MCF 10A (cell line): ENCODE measurements at regions not wholly inside any gene's neighbourhood (a gene's known extent, or its start where the extent isn't known, plus 50 kb on each side); places are given as distances from the start of the nearest gene placed in this dataset.

Source experiments
- BruUV-seq: library from RNA; stranded (reverse); fragments of 400-500 nt; replicated peaks from 2 replicates; lab custom pipeline; 2021; lab: Mats Ljungman, UMichigan
- CTCF ChIA-PET: fragments of 300-600 bp; sonication (Branson Sonifier 250); formaldehyde crosslinking; extraction: SDS; loops from one replicate; lab custom pipeline; 2021; ENCODE audit warnings: antibody characterized with exemption, inconsistent platforms; lab: Yijun Ruan, JAX
- POLR2A ChIA-PET: fragments of 300-600, 350-650 bp; sonication (Branson Sonifier 250); formaldehyde crosslinking; extraction: SDS; loops from one replicate; lab custom pipeline; 2020; ENCODE audit warnings: antibody characterized with exemption, inconsistent platforms; lab: Yijun Ruan, JAX
- DNase-seq: peaks from one replicate; pipeline ENCODE4 v3.0.0-alpha.2; 2018; ENCODE audit not compliant: unreplicated experiment
- H3K27ac Mint-ChIP-seq: one replicate; pipeline ENCODE4 v1.8.0; 2022; ENCODE audit warnings: mild to moderate bottlenecking, low read depth, mixed read lengths; ENCODE audit not compliant: unreplicated experiment
- H3K27me3 Mint-ChIP-seq: one replicate; pipeline ENCODE4 v1.8.0; 2022; ENCODE audit warnings: mixed read lengths; ENCODE audit not compliant: insufficient read depth, unreplicated experiment
- H3K36me3 Mint-ChIP-seq: one replicate; pipeline ENCODE4 v1.8.0; 2022; ENCODE audit warnings: mild to moderate bottlenecking, moderate library complexity, mixed read lengths; ENCODE audit not compliant: insufficient read depth, unreplicated experiment
- H3K4me1 Mint-ChIP-seq: one replicate; pipeline ENCODE4 v1.8.0; 2022; ENCODE audit warnings: mixed read lengths; ENCODE audit not compliant: insufficient read depth, unreplicated experiment
- H3K4me3 Mint-ChIP-seq: one replicate; pipeline ENCODE4 v1.8.0; 2022; ENCODE audit warnings: mild to moderate bottlenecking, moderate library complexity, mixed read lengths; ENCODE audit not compliant: unreplicated experiment
- H3K9me3 Mint-ChIP-seq: one replicate; pipeline ENCODE4 v1.8.0; 2022; ENCODE audit warnings: mixed read lengths; ENCODE audit not compliant: unreplicated experiment
- intact Hi-C: fragments of 100-400 bp; cut with micrococcal nuclease; formaldehyde crosslinking; loops from 2 replicates; pipeline ENCODE4 v1.14.1; 2022
- TF ChIP-seq, protein P1 (sequence below): fragments of 200-600 bp; IDR thresholded peaks from one replicate; pipeline ENCODE4 v1.8.0; 2022; ENCODE audit warnings: antibody characterized with exemption, mild to moderate bottlenecking; ENCODE audit not compliant: unreplicated experiment

DNA sequence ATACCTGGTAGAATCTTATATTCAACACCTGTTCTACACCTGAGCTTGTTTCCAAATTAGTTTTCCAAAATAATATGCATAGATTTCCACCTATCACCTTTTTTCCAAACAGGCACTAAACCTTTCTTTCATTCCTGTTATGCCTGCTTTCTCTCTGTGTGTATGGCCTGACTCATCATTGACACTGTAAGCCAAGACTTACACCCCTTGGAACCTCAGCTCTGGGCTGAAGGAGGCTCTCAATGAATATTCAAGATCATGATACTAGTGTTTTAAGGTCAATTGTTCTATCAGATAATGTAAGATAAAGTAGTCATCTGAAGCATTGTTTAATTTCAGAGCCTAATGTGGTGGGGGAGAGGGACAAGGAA, 1193.3 kb downstream of the FLRT2 start:
- CTCF ChIA-PET = interaction anchor here (0.5 kb wide), 1 partner anchor 164 kb away, joined by 4 read pairs; no protein-coding TSS in a partner anchor
- H3K9me3 Mint-ChIP-seq = no peaks in the 10 kb centered on the region

DNA sequence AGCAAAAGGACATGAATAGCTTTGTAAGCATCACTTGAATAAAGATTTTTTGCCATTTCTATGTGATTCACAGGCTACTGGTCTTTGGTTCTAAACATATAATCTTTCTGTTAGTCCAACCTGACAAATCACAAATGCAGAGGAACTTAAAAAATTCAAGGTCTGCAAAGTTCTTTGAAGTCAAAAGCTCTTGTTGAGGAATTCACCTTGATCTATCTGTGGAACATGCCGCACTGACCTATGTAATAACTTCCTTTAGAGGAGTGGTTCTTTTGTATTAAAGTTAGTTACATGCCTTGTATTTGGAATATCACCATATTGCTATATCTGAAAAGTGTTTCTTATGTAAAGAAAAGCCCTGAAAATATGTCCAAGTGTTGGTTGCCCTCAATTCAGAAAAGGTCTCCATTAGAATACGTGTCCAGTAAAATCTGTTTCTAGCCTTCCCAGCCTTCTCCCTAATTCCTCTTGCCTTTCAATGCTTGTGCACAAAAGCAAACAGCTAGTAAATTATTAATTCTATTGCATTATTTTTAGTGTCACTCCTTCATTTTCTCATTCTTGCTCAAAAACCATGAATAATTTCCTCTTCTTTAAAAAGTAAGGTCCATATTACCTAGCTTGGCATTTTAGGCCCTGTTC, 1192.8 kb downstream of the FLRT2 start:
- intact Hi-C loops = no loop called here
- Mint-ChIP-seq H3K27ac (no peak overlapping the region), H3K9me3 (no peaks in the 10 kb centered on the region), H3K4me3 (no peak overlapping the region), H3K4me1 (no peaks in the 10 kb centered on the region), H3K27me3 (no peaks in the 10 kb centered on the region), H3K36me3 (no peaks in the 10 kb centered on the region)
- POLR2A ChIA-PET = interaction anchor here (0.6 to 0.9 kb wide), 2 partner anchors 8 to 14 kb away, joined by 3 to 4 read pairs; no protein-coding TSS in a partner anchor
- DNase-seq = no peak
- CTCF ChIA-PET = no interaction called here
- no TSS peak for BruUV-seq
- TF ChIP-seq, protein P1, sequence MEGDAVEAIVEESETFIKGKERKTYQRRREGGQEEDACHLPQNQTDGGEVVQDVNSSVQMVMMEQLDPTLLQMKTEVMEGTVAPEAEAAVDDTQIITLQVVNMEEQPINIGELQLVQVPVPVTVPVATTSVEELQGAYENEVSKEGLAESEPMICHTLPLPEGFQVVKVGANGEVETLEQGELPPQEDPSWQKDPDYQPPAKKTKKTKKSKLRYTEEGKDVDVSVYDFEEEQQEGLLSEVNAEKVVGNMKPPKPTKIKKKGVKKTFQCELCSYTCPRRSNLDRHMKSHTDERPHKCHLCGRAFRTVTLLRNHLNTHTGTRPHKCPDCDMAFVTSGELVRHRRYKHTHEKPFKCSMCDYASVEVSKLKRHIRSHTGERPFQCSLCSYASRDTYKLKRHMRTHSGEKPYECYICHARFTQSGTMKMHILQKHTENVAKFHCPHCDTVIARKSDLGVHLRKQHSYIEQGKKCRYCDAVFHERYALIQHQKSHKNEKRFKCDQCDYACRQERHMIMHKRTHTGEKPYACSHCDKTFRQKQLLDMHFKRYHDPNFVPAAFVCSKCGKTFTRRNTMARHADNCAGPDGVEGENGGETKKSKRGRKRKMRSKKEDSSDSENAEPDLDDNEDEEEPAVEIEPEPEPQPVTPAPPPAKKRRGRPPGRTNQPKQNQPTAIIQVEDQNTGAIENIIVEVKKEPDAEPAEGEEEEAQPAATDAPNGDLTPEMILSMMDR = no peak

More for the DNA sequence above, 1193.3 kb downstream of the FLRT2 start:
- H3K27ac Mint-ChIP-seq = no peak overlapping the region
- no peaks in the 10 kb centered on the region for H3K36me3 Mint-ChIP-seq
- BruUV-seq = no TSS peak
- intact Hi-C loops = no loop called here
- POLR2A ChIA-PET = interaction anchor here (0.5 to 0.6 kb wide), 2 partner anchors 14 to 55 kb away, joined by 3 read pairs; no protein-coding TSS in a partner anchor
- no peak for DNase-seq
- no peak overlapping the region for H3K4me3 Mint-ChIP-seq
- TF ChIP-seq, protein P1 = no peak
- no peaks in the 10 kb centered on the region for H3K4me1 Mint-ChIP-seq
- H3K27me3 Mint-ChIP-seq = no peaks in the 10 kb centered on the region

DNA sequence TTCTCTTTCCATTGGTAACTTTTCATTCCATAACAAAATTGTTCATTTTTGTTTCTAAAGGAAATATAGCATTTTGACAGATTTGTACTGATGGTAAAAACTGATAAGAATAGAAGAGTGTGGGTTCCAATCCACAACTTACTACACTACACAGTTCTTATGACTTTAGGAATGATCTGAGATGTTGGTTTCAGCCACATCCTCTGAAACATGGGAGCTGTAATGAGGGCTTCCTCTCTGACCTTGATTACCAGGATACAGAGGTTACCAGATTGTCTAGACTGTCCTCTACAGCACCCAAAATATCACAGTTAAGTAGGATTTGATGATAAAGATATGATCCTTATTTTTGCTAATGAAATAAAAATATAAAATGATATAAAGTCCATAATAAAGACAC, 1184.6 kb downstream of the FLRT2 start:
- no peaks in the 10 kb centered on the region for H3K9me3 Mint-ChIP-seq
- TF ChIP-seq, protein P1 = no peak
- H3K4me1 Mint-ChIP-seq = no peaks in the 10 kb centered on the region
- ChIA-PET CTCF (interaction anchor here (0.9 kb wide), 1 partner anchor 33 kb away, joined by 3 read pairs; no protein-coding TSS in a partner anchor), POLR2A (no interaction called here)
- H3K27me3 Mint-ChIP-seq = no peaks in the 10 kb centered on the region
- BruUV-seq = no TSS peak
- no peak for DNase-seq
- intact Hi-C loops = no loop called here
- no peaks in the 10 kb centered on the region for H3K36me3 Mint-ChIP-seq
- no peak overlapping the region for H3K4me3 Mint-ChIP-seq
- H3K27ac Mint-ChIP-seq = no peak overlapping the region

DNA sequence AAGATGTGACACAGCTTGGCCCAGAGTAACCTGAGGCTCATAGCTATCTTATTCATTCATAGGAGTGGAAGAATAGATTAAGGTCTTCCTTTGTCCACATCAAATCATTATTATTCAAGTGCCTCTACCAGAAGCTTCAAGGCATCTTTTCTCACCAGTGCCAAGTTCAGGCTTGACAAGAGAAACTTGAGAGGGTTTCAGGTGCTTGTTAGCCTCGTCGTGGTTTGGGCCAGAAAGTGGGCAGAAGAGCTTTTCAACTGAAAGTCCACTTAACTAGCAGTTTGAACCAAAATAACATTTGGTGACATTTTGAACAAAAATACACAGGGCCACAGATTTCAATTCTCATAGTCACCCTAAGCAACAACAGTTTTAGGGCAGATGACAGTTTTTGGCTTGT, 1184.2 kb downstream of the FLRT2 start:
- H3K4me1 Mint-ChIP-seq = no peaks in the 10 kb centered on the region
- no peaks in the 10 kb centered on the region for H3K36me3 Mint-ChIP-seq
- no TSS peak for BruUV-seq
- TF ChIP-seq, protein P1 = no peak
- no peak for DNase-seq
- H3K27me3 Mint-ChIP-seq = no peaks in the 10 kb centered on the region
- no peak overlapping the region for H3K4me3 Mint-ChIP-seq
- H3K27ac Mint-ChIP-seq = no peak overlapping the region
- intact Hi-C loops = no loop called here
- ChIA-PET POLR2A (no interaction called here), CTCF (interaction anchor here (0.9 kb wide), 1 partner anchor 33 kb away, joined by 3 read pairs; no protein-coding TSS in a partner anchor)
- no peaks in the 10 kb centered on the region for H3K9me3 Mint-ChIP-seq
